ENCODE measurements at regions not wholly inside any gene's neighbourhood (a gene's known extent, or its start where the extent isn't known, plus 50 kb on each side); places are given as distances from the start of the nearest gene placed in this dataset.

GRCh38 chr12:43179486-43179885 is 372.5 kb downstream of the ADAMTS20 start:
- ATAC-seq (ENCODE audit: low FRiP score) (no peak), DNase-seq (no peak)
- no peaks in the 10 kb centered on the region for H3K4me1 ChIP-seq (ENCODE audit: control insufficient read depth in 1 of 2, insufficient read depth in 2 of 2, low read length in 2 of 2)
- WGBS, 2 donors: 15 to 30% methylated on average over 1 of the region's 1 CpG
- no peak overlapping the region for H3K4me3 ChIP-seq (ENCODE audit: low read length in 2 of 2)
- no peaks in the 10 kb centered on the region for H3K36me3 ChIP-seq (ENCODE audit: control insufficient read depth in 1 of 2, insufficient read depth in 2 of 2, low read length in 1 of 2)
- no peak overlapping the region for H3K27ac ChIP-seq (ENCODE audit: low read depth in 1 of 2, low read length in 2 of 2)
- no peaks in the 10 kb centered on the region for H3K9me3 ChIP-seq (ENCODE audit: control insufficient read depth, low read length)
- no peaks in the 10 kb centered on the region for H3K27me3 ChIP-seq (ENCODE audit: control insufficient read depth in 1 of 2, insufficient read depth in 2 of 2, low read length in 1 of 2)
- intact Hi-C loops (cut with DNase I): no loop called here

- no peak for ATAC-seq (ENCODE audit: low FRiP score)
- no peak for DNase-seq
- no peaks in the 10 kb centered on the region for H3K36me3 ChIP-seq (ENCODE audit: control insufficient read depth in 1 of 2, insufficient read depth in 2 of 2, low read length in 1 of 2)
- no peak overlapping the region for H3K4me3 ChIP-seq (ENCODE audit: low read length in 2 of 2)
- no peaks in the 10 kb centered on the region for H3K27me3 ChIP-seq (ENCODE audit: control insufficient read depth in 1 of 2, insufficient read depth in 2 of 2, low read length in 1 of 2)
- intact Hi-C loops (cut with DNase I): no loop called here
- H3K9me3 ChIP-seq (ENCODE audit: control insufficient read depth, low read length): no peaks in the 10 kb centered on the region
- WGBS, 2 donors: 64 to 69% methylated on average over 2 of the region's 2 CpGs
- no peaks in the 10 kb centered on the region for H3K4me1 ChIP-seq (ENCODE audit: control insufficient read depth in 1 of 2, insufficient read depth in 2 of 2, low read length in 2 of 2)
- no peak overlapping the region for H3K27ac ChIP-seq (ENCODE audit: low read depth in 1 of 2, low read length in 2 of 2)
These were observed 374.7 kb downstream of the ADAMTS20 start for GRCh38 chr12:43177276-43177675.

DNA sequence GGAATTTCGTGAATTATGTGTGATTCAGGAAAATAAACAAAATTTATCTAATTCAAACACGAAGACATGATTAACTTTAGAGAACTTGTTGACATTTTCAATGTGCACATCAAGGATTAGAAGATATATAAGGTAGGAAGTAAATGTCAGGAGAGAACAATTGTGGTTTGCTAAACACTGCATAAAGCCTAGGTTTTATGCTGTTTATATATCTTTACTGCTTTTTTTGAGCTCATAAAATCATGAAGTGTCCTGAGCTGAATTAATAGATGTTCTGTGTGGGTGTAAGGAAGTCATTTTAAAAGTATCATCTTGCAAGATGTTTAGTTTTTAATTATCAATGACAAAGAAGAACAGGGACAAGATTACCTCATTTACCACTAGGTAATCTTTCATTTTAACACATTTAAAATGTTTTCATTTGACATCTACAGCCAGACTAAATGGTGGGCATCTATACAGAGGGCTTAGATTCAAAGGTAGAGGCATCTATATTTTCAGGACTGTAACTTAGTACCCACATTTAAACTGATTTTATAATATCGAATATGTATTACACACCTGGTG is 382.8 kb downstream of the ADAMTS20 start:
- 28 to 30% methylated on average over 3 of the region's 3 CpGs for WGBS, 2 donors
- ATAC-seq (ENCODE audit: low FRiP score) (no peak), DNase-seq (no peak)
- H3K9me3 ChIP-seq (ENCODE audit: control insufficient read depth, low read length): no peaks in the 10 kb centered on the region
- H3K27ac ChIP-seq (ENCODE audit: low read depth in 1 of 2, low read length in 2 of 2): no peak overlapping the region
- H3K4me1 ChIP-seq (ENCODE audit: control insufficient read depth in 1 of 2, insufficient read depth in 2 of 2, low read length in 2 of 2): no peaks in the 10 kb centered on the region
- no peaks in the 10 kb centered on the region for H3K36me3 ChIP-seq (ENCODE audit: control insufficient read depth in 1 of 2, insufficient read depth in 2 of 2, low read length in 1 of 2)
- H3K27me3 ChIP-seq (ENCODE audit: control insufficient read depth in 1 of 2, insufficient read depth in 2 of 2, low read length in 1 of 2): no peaks in the 10 kb centered on the region
- H3K4me3 ChIP-seq (ENCODE audit: low read length in 2 of 2): no peak overlapping the region
- intact Hi-C loops (cut with DNase I): no loop called here

- Histone ChIP-seq H3K36me3 (ENCODE audit: control insufficient read depth in 1 of 2, insufficient read depth in 2 of 2, low read length in 1 of 2) (no peaks in the 10 kb centered on the region), H3K4me3 (ENCODE audit: low read length in 2 of 2) (no peak overlapping the region), H3K4me1 (ENCODE audit: control insufficient read depth in 1 of 2, insufficient read depth in 2 of 2, low read length in 2 of 2) (no peaks in the 10 kb centered on the region), H3K9me3 (ENCODE audit: control insufficient read depth, low read length) (no peaks in the 10 kb centered on the region), H3K27me3 (ENCODE audit: control insufficient read depth in 1 of 2, insufficient read depth in 2 of 2, low read length in 1 of 2) (no peaks in the 10 kb centered on the region), H3K27ac (ENCODE audit: low read depth in 1 of 2, low read length in 2 of 2) (no peak overlapping the region)
- no peak for DNase-seq
- no peak for ATAC-seq (ENCODE audit: low FRiP score)
- intact Hi-C loops (cut with DNase I): no loop called here
- WGBS, 2 donors: 62 to 78% methylated on average over 3 of the region's 3 CpGs
These were observed 384.3 kb downstream of the ADAMTS20 start for GRCh38 chr12:43167691-43168090.

DNA sequence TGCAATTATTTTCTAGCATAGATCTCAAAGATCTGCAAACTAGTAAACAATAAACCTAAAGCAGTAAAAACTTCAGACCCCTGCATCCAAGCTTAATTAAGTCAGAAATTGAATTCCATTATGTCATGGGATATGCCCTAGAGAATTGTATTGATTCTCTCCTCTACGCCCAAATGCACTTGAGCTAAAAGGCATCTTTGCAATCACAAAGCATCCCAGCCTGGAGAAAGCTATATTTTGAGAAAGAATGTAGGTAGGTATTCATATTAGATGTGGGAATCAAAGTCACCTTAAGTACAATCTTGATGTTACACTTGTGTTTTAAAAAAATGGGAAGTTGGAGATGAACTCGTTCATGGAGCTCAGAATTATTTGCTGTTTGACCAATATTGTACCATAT is 386.7 kb downstream of the ADAMTS20 start:
- WGBS, 2 donors: 95% methylated on average over 2 of the region's 2 CpGs
- no peak for ATAC-seq (ENCODE audit: low FRiP score)

GRCh38 chr12:43162138-43162537 is 389.9 kb downstream of the ADAMTS20 start:
- intact Hi-C loops (cut with DNase I): no loop called here

More for the DNA sequence above, 386.7 kb downstream of the ADAMTS20 start:
- Histone ChIP-seq H3K9me3 (ENCODE audit: control insufficient read depth, low read length) (no peaks in the 10 kb centered on the region), H3K27me3 (ENCODE audit: control insufficient read depth in 1 of 2, insufficient read depth in 2 of 2, low read length in 1 of 2) (no peaks in the 10 kb centered on the region), H3K4me1 (ENCODE audit: control insufficient read depth in 1 of 2, insufficient read depth in 2 of 2, low read length in 2 of 2) (no peaks in the 10 kb centered on the region), H3K4me3 (ENCODE audit: low read length in 2 of 2) (no peak overlapping the region), H3K27ac (ENCODE audit: low read depth in 1 of 2, low read length in 2 of 2) (no peak overlapping the region), H3K36me3 (ENCODE audit: control insufficient read depth in 1 of 2, insufficient read depth in 2 of 2, low read length in 1 of 2) (no peaks in the 10 kb centered on the region)
- intact Hi-C loops (cut with DNase I): no loop called here
- DNase-seq: no peak

DNA sequence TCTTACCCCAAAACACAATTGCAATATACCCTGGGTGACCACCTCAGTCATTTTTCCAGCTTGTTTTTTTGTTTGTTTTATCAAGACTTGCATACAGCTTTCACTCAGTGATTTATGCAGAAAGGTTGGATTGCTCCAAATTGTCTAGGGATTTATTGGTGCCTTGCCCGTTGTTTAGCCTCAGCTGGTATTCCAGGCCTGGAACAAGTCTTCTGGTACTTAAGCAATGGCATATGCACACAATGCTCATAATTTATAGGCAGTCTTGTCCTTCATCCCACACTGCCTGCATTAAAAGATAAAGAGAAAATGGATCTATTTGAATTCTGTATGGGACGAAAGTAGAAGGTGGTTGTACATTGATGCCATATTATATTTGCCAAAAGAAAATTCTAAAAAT is 392.5 kb downstream of the ADAMTS20 start:
- ATAC-seq (ENCODE audit: low FRiP score) (no peak), DNase-seq (no peak)
- no peaks in the 10 kb centered on the region for H3K4me1 ChIP-seq (ENCODE audit: control insufficient read depth in 1 of 2, insufficient read depth in 2 of 2, low read length in 2 of 2)
- H3K27ac ChIP-seq (ENCODE audit: low read depth in 1 of 2, low read length in 2 of 2): no peak overlapping the region
- intact Hi-C loops (cut with DNase I): no loop called here
- no peaks in the 10 kb centered on the region for H3K36me3 ChIP-seq (ENCODE audit: control insufficient read depth in 1 of 2, insufficient read depth in 2 of 2, low read length in 1 of 2)
- H3K27me3 ChIP-seq (ENCODE audit: control insufficient read depth in 1 of 2, insufficient read depth in 2 of 2, low read length in 1 of 2): no peaks in the 10 kb centered on the region
- H3K4me3 ChIP-seq (ENCODE audit: low read length in 2 of 2): no peak overlapping the region
- no peaks in the 10 kb centered on the region for H3K9me3 ChIP-seq (ENCODE audit: control insufficient read depth, low read length)
- WGBS, 2 donors: 33 to 46% methylated on average over 2 of the region's 2 CpGs

More at GRCh38 chr12:43162138-43162537, 389.9 kb downstream of the ADAMTS20 start:
- DNase-seq (no peak), ATAC-seq (ENCODE audit: low FRiP score) (no peak)
- Histone ChIP-seq H3K4me3 (ENCODE audit: low read length in 2 of 2) (no peak overlapping the region), H3K9me3 (ENCODE audit: control insufficient read depth, low read length) (no peaks in the 10 kb centered on the region), H3K27ac (ENCODE audit: low read depth in 1 of 2, low read length in 2 of 2) (no peak overlapping the region), H3K27me3 (ENCODE audit: control insufficient read depth in 1 of 2, insufficient read depth in 2 of 2, low read length in 1 of 2) (no peaks in the 10 kb centered on the region), H3K4me1 (ENCODE audit: control insufficient read depth in 1 of 2, insufficient read depth in 2 of 2, low read length in 2 of 2) (no peaks in the 10 kb centered on the region), H3K36me3 (ENCODE audit: control insufficient read depth in 1 of 2, insufficient read depth in 2 of 2, low read length in 1 of 2) (no peaks in the 10 kb centered on the region)
- WGBS, 2 donors: 93 to 95% methylated on average over 3 of the region's 3 CpGs

- WGBS, 2 donors: 95 to 100% methylated on average over 1 of the region's 1 CpG
- H3K27me3 ChIP-seq (ENCODE audit: control insufficient read depth in 1 of 2, insufficient read depth in 2 of 2, low read length in 1 of 2): no peaks in the 10 kb centered on the region
- DNase-seq (no peak), ATAC-seq (ENCODE audit: low FRiP score) (no peak)
- H3K4me3 ChIP-seq (ENCODE audit: low read length in 2 of 2): no peak overlapping the region
- no peak overlapping the region for H3K27ac ChIP-seq (ENCODE audit: low read depth in 1 of 2, low read length in 2 of 2)
- intact Hi-C loops (cut with DNase I): no loop called here
- H3K9me3 ChIP-seq (ENCODE audit: control insufficient read depth, low read length): no peaks in the 10 kb centered on the region
- H3K4me1 ChIP-seq (ENCODE audit: control insufficient read depth in 1 of 2, insufficient read depth in 2 of 2, low read length in 2 of 2): no peaks in the 10 kb centered on the region
- no peaks in the 10 kb centered on the region for H3K36me3 ChIP-seq (ENCODE audit: control insufficient read depth in 1 of 2, insufficient read depth in 2 of 2, low read length in 1 of 2)
These were observed 393.9 kb downstream of the ADAMTS20 start for GRCh38 chr12:43158126-43158525.

GRCh38 chr12:43155376-43155775 is 396.6 kb downstream of the ADAMTS20 start:
- no peak for DNase-seq
- WGBS, 2 donors: 74% methylated on average over 2 of the region's 2 CpGs
- intact Hi-C loops (cut with DNase I): no loop called here
- H3K27ac ChIP-seq (ENCODE audit: low read depth in 1 of 2, low read length in 2 of 2): no peak overlapping the region
- H3K4me3 ChIP-seq (ENCODE audit: low read length in 2 of 2): no peak overlapping the region
- no peaks in the 10 kb centered on the region for H3K36me3 ChIP-seq (ENCODE audit: control insufficient read depth in 1 of 2, insufficient read depth in 2 of 2, low read length in 1 of 2)
- ATAC-seq (ENCODE audit: low FRiP score): no peak
- H3K27me3 ChIP-seq (ENCODE audit: control insufficient read depth in 1 of 2, insufficient read depth in 2 of 2, low read length in 1 of 2): no peaks in the 10 kb centered on the region
- H3K9me3 ChIP-seq (ENCODE audit: control insufficient read depth, low read length): no peaks in the 10 kb centered on the region
- no peaks in the 10 kb centered on the region for H3K4me1 ChIP-seq (ENCODE audit: control insufficient read depth in 1 of 2, insufficient read depth in 2 of 2, low read length in 2 of 2)
